Neural progenitor cell (in vitro differentiated cells): ENCODE measurements at regions not wholly inside any gene's neighbourhood (a gene's known extent, or its start where the extent isn't known, plus 50 kb on each side); places are given as distances from the start of the nearest gene placed in this dataset.

ENCODE experiments used
- CTCF ChIP-seq: fragments of 200-600 bp; sonication (generic); IDR thresholded peaks from 2 replicates; pipeline ENCODE4 v1.5.1; 2017; ENCODE audit warnings: antibody characterized with exemption, mild to moderate bottlenecking
- EZH2 ChIP-seq: fragments of 200-600 bp; sonication (generic); IDR thresholded peaks from 2 replicates; pipeline ENCODE4 v1.6.1; 2017; ENCODE audit warnings: antibody characterized with exemption, mild to moderate bottlenecking, moderate library complexity

GRCh38 chr9:17017931-17018491 lies 116.8 kb upstream of the CNTLN start:
- TF ChIP-seq CTCF (no peak), EZH2 (no peak)
